ENCODE measurements at regions not wholly inside any gene's neighbourhood (a gene's known extent, or its start where the extent isn't known, plus 50 kb on each side); places are given as distances from the start of the nearest gene placed in this dataset.

GRCh38 chr6:140908505-140908904 lies 1224.2 kb upstream of the GJE1 start:
- Mint-ChIP-seq H3K36me3 (ENCODE audit: low read depth) (no peaks in the 10 kb centered on the region), H3K4me3 (no peak overlapping the region), H3K27ac (no peak overlapping the region), H3K27me3 (no peaks in the 10 kb centered on the region), H3K9me3 (no peaks in the 10 kb centered on the region), H3K4me1 (no peaks in the 10 kb centered on the region)
- intact Hi-C loops (cut with micrococcal nuclease) = no loop called here
- ChIA-PET POLR2A (no interaction called here), CTCF (no interaction called here)
- no peak for TF ChIP-seq CTCF (IDR thresholded peaks at IDR 0.05)
- ATAC-seq (ENCODE audit: low read depth) = no peak
- no peak for DNase-seq

GRCh38 chr6:140907235-140907634 lies 1225.5 kb upstream of the GJE1 start:
- H3K9me3 Mint-ChIP-seq = no peaks in the 10 kb centered on the region
- ATAC-seq (ENCODE audit: low read depth) = no peak
- POLR2A ChIA-PET = no interaction called here
- H3K27ac Mint-ChIP-seq = no peak overlapping the region
- DNase-seq = no peak
- CTCF ChIA-PET = no interaction called here
- intact Hi-C loops (cut with micrococcal nuclease) = no loop called here
- TF ChIP-seq CTCF (IDR thresholded peaks at IDR 0.05) = no peak
- no peaks in the 10 kb centered on the region for H3K27me3 Mint-ChIP-seq
- H3K4me3 Mint-ChIP-seq = no peak overlapping the region
- no peaks in the 10 kb centered on the region for H3K36me3 Mint-ChIP-seq (ENCODE audit: low read depth)
- H3K4me1 Mint-ChIP-seq = no peaks in the 10 kb centered on the region

- ChIA-PET POLR2A (no interaction called here), CTCF (no interaction called here)
- no peak for ATAC-seq (ENCODE audit: low read depth)
- H3K4me1 Mint-ChIP-seq = no peaks in the 10 kb centered on the region
- no peaks in the 10 kb centered on the region for H3K36me3 Mint-ChIP-seq (ENCODE audit: low read depth)
- H3K27me3 Mint-ChIP-seq = no peaks in the 10 kb centered on the region
- H3K27ac Mint-ChIP-seq = no peak overlapping the region
- peaks cover 9% of the 10 kb centered on the region for H3K9me3 Mint-ChIP-seq
- DNase-seq = no peak
- intact Hi-C loops (cut with micrococcal nuclease) = no loop called here
- no peak for TF ChIP-seq CTCF (IDR thresholded peaks at IDR 0.05)
- no peak overlapping the region for H3K4me3 Mint-ChIP-seq
Measured at GRCh38 chr6:140905724-140906123, 1227.0 kb upstream of the GJE1 start.

DNA sequence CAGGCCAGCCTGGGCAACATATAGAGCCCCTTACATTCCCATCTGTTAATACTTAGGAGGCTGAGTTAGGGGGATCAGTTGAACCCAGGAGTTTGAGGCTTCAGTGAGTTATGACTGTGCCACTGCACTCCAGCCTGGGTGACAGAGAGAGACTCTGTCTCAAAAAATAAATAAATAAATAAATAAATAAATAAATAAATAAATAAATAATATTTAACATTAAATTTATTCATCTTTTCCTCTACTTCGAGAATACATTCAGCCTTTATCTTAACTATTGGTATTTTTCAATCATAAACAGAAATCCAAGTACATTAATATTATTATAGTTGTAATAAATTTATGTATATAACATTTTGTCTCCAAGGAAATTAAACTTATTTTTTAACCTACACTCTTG lies 1227.7 kb upstream of the GJE1 start:
- H3K4me1 Mint-ChIP-seq = no peaks in the 10 kb centered on the region
- H3K4me3 Mint-ChIP-seq = no peak overlapping the region
- ATAC-seq (ENCODE audit: low read depth) (no peak), DNase-seq (no peak)
- no peak overlapping the region for H3K27ac Mint-ChIP-seq
- no peaks in the 10 kb centered on the region for H3K27me3 Mint-ChIP-seq
- H3K36me3 Mint-ChIP-seq (ENCODE audit: low read depth) = no peaks in the 10 kb centered on the region
- intact Hi-C loops (cut with micrococcal nuclease) = no loop called here
- peaks cover 9% of the 10 kb centered on the region for H3K9me3 Mint-ChIP-seq
- no peak for TF ChIP-seq CTCF (IDR thresholded peaks at IDR 0.05)
- POLR2A ChIA-PET = no interaction called here
- CTCF ChIA-PET = no interaction called here

DNA sequence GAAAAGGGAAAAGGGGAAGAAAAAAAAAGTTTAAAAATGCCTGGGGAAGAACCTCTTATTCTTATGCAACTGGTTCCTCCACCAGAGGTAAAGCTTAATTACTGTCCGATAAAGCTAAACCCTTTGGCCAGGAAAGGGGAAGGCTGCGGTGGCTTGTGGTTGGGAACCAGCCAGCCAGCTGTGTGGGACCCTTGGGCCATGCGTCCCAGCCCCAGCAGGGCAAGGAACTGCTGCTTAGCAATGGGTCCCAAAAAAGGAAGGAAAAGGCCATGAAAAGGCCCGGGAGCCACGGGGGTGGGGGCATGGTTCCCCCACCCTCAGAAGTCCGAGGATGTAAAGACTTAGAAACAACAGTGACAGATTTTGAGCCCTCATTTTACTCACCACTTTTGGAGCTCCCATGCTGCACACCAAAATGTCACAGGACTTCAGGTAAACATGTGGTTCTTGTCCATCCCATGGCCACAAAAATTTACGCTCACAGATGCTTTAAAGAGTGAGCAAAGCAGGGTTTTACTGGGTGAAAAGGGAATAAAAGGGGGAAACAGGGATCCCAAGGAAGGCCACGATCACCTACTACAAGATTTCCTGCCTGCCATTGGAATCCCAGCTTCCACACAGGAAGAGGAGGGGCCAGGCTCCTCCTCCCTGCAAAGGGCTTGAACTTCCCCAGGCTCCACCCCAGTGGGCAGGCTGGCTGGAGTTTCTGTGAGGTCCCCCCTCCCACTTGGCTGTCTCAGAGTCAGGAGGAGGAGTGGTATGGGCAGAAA lies 1234.7 kb upstream of the GJE1 start:
- DNase-seq (no peak), ATAC-seq (ENCODE audit: low read depth) (no peak)
- POLR2A ChIA-PET = no interaction called here
- H3K27ac Mint-ChIP-seq = no peak overlapping the region
- no peaks in the 10 kb centered on the region for H3K36me3 Mint-ChIP-seq (ENCODE audit: low read depth)
- CTCF ChIA-PET = no interaction called here
- no peak for TF ChIP-seq CTCF (IDR thresholded peaks at IDR 0.05)
- no peak overlapping the region for H3K4me3 Mint-ChIP-seq
- H3K27me3 Mint-ChIP-seq = no peaks in the 10 kb centered on the region
- no peaks in the 10 kb centered on the region for H3K4me1 Mint-ChIP-seq
- intact Hi-C loops (cut with micrococcal nuclease) = no loop called here
- H3K9me3 Mint-ChIP-seq = peaks cover 12% of the 10 kb centered on the region
